Skin epidermis (tissue), 12 donors: ENCODE measurements at regions not wholly inside any gene's neighbourhood (a gene's known extent, or its start where the extent isn't known, plus 50 kb on each side); places are given as distances from the start of the nearest gene placed in this dataset.

Source experiments
- H3K27ac ChIP-seq, 21 experiments: fragments of 200-600 bp; sonication (generic) in 11 of 21; one replicate each; pipeline ENCODE4 v1.5.0; 2020; ENCODE audit warnings: mild to moderate bottlenecking in 3 of 21, inconsistent platforms in 2 of 21, moderate library complexity in 2 of 21
- H3K4me3 ChIP-seq, 7 experiments: fragments of 200-600 bp; sonication (generic) in 2 of 7; one replicate each; pipeline ENCODE4 v1.5.0; 2020; ENCODE audit warnings: inconsistent platforms in 2 of 7, mild to moderate bottlenecking in 2 of 7, moderate library complexity in 1 of 7

DNA sequence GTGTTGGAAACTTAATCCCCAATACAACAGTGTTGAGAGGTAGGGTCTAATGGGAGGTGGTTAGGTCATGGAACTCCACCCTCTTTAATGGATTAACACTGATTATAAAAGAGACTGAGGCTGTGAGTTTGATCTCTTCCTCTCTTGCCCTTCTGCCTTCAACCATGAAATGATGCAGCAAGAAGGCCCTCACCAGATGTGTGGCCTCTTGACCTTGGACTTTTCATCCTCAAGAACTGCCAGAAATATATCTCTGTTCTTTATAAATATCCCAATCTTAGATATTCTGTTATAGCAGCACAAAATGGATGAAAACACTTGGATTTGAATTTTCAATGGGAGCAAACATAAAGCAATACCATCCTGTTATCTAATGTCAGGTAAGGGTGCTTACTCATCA lies 67.6 kb downstream of the NMUR2 start:
- Histone ChIP-seq H3K27ac (no peak overlapping the region), H3K4me3 (no peak overlapping the region)

DNA sequence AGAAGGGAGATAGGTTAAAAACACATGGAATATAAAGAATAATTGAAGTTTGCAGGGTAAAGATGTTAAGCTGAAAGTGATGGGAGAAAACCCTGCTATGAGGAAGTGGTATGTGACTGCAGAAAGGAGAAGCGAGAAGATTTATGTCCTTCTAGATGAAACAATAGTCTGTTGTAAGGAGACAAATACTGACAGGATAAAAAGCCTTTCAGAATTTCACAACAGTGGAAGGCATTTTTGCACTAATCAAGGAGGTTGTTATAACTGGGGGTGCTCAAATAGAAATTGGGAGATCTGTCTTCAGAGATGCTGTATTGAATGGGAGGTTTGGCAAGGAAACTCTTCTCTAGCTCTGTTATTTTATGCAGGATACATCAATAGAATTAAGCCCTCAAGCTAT lies 69.6 kb downstream of the NMUR2 start:
- H3K27ac ChIP-seq: no peak overlapping the region
- no peak overlapping the region for H3K4me3 ChIP-seq

DNA sequence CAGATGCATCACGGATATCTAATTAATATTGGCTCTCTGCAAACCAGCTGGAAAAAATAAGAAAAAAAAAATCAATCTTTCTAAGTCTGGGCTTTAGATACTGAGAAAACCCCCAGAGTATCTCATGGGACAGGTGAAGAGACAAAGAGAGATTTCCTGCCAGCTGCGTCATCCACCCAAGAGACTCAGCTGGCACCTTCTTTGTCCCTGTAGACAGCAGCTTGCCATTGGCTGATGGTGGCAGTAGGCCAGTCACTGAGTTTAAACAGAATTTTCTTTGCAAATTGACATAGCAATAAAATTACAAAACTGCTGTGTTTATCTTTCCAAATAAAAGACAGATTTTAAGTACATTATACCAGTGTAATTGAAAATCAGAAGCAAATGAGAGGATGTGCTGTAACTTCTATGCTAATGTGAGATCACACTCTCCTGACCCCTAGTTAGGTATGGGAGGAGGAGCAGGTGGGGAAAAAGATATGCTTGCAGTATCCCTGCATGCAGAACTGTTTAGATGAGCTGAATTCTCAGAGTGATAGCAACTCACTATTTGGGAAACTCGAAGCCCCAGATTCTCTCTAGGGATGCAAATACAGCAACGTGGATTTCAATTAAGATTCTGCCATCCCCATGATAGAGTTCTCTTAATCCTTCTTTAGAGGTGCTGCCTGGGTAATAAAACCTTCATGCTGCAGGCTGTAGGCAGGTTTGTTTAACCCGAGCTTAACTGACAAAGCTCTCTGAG lies 72.2 kb downstream of the NMUR2 start:
- H3K27ac ChIP-seq: no peak overlapping the region
- no peak overlapping the region for H3K4me3 ChIP-seq

DNA sequence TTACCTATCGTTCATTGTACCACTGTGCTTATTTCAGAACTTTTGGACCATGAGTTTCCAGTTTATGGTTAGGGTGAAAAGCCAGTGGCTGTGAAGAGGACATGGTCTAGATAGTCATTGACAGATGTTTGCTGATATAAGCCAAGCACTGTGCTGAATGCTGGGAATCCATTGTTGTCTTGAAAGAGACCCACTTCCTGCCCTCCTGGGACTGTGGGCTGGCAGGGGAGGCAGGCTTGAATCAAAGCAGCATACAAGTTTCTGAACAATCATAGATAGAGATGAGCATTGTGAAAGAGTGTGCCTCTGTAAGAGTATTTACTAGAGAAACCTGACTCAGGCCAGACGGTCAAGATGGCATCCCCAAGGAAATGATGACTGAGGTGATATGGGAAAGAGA lies 73.4 kb downstream of the NMUR2 start:
- Histone ChIP-seq H3K4me3 (no peak overlapping the region), H3K27ac (no peak overlapping the region)

DNA sequence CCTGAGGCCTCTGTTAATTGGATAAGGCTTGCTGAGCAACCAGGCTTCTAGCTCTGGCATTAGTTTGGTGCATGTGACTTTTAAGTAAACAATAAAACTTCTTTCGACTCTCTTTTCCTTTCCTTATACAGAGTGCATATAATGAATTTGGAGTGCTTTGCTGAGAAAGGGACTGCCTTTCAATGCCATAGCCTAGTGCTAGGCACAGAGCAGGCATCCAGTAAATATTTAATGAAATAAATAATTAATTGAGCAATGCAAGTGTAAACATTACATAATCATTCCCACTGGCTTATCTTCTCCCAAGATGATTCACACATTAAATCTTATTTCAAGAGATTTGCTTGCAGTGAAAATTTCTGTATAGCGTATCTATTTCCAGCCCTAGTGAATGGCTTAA lies 74.1 kb downstream of the NMUR2 start:
- H3K4me3 ChIP-seq: no peak overlapping the region
- no peak overlapping the region for H3K27ac ChIP-seq

DNA sequence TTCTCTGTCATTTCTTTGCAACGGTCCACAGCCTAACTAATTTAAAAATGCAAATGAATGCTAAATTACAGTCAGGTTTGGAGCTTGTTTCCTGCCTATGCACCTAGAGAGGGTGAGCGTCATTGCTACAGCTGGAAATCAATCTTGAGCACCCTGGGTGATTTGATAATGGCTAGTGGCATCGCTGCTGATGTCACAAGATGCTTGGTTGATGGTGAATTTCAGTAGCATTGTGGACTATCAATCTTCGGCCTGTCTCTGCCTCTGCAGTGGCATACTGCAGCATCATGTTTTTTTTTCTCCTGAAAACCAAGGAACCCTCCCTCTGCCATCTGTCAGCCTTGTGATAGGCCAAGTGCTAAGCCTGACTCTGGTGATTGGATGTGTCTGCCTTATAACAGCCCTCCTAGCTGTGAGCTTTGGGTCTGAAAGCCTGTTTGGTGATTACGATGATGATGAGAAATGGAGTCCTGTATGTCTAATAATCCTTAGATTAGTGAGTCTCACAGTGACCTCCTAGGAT lies 75.3 kb downstream of the NMUR2 start:
- Histone ChIP-seq H3K27ac (no peak overlapping the region), H3K4me3 (no peak overlapping the region)

DNA sequence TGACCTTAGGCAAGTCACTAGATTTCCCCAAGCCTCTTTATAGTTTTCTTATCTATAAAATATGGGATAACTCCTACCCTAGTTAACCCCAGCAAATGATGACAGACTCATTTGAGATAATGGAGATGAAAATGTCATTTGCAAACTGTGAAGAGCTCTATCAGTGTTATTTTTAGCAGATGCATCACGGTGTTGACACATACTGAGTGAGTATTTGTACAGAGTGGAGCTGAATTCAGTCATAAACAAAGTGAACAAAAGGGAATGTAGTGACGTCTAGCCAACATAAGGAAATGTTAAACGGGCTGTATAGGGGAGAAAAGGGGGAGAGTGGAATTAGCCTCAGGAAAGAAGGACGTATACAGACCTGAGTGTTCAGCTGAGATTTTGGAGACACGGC lies 75.9 kb downstream of the NMUR2 start:
- no peak overlapping the region for H3K4me3 ChIP-seq
- no peak overlapping the region for H3K27ac ChIP-seq

DNA sequence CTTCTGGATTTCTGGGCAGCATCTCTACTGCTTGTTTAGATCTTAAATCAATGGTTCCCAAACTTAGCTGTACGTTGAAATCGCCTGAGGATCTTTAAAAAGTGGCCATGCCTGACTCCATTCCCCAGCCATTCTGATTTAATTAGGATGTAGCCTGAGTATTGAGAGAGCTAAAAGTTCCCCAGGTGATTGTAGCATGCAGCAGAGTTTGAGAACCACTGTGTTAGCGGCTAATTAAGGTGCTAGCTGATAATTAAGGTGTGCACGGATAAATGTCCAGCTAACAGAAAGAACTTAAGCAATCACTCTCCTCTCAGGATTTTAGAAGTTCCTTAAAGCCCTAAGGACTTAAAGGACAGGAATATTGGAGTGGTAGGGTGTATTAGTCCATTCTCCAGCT lies 89.1 kb downstream of the NMUR2 start:
- H3K4me3 ChIP-seq: no peak overlapping the region
- H3K27ac ChIP-seq: no peak overlapping the region

DNA sequence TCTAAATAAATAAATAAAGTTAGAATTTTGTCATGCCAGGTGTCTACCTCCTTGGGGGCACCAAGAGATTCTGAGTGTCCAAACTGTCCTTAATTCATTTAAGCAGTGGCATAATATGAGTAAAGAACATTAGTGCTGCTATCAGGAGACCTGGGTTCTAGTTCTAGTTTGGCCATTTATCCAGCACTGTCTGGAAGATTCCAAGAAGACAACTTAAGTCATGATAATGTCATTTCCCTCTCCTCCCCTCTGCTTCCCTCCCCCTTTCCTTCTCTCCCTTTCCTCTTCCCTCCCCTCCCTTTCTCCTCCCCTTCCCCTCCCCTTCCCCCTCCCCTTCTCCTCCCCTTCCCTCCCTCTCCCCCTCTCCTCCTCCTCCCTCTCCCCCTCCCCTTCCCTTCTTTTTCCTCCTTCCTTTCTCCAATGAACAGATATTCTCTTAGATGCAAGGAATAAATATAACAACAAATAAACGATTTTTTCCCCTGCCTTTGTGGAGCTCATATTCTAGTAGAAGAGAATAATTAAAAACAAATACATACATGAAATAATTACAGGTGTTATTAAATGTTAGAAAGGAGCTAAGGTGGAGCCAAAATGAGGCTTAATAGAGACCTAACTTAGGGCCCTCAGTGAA lies 90.8 kb downstream of the NMUR2 start:
- Histone ChIP-seq H3K4me3 (no peak overlapping the region), H3K27ac (no peak overlapping the region)

DNA sequence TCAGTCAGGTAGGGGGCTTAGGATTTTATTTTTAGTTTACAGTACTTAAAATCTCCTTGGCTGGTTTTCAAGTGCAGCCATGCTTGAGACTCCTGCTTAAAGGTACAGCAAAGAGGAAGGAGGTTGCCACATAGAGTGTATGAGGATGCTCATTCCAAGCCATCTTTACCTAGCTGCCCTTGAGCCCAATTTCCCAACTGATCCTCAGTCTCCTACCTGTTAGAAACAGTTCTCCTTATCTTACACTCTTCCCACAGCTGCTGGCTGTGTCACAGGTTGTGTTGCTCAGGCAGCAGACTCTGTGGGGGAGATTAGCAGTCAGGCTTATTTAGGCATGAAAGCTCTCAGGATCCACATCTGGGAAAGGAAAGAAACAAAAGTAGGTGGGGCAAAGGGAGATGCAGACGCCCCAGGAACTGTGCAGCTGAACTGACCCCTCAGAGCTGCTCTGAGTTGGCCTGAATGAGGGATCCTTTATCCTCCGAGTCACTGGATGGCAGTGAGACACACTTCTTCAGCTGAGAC lies 95.1 kb downstream of the NMUR2 start:
- no peak overlapping the region for H3K4me3 ChIP-seq

DNA sequence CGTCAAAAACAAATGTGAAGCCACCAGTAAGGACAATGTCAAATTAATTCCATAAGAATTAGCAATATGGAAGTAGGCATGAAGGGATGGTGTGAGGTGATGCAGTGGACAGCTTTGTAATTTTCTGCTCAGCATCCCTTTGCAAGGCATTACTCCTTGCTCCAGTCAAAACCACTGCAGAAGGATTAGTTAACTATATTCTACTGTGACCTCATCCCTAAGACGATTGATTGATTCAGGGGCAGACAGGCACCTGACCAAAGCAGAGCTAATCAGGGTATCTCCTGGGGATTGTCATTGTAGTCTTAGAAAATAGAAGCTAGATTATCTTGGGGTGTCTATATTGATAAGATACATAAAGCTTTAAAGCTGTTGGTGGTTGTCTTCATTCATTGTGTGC lies 98.7 kb downstream of the NMUR2 start:
- H3K27ac ChIP-seq: no peak overlapping the region
- H3K4me3 ChIP-seq: no peak overlapping the region

More for the DNA sequence above, 95.1 kb downstream of the NMUR2 start:
- H3K27ac ChIP-seq: no peak overlapping the region

DNA sequence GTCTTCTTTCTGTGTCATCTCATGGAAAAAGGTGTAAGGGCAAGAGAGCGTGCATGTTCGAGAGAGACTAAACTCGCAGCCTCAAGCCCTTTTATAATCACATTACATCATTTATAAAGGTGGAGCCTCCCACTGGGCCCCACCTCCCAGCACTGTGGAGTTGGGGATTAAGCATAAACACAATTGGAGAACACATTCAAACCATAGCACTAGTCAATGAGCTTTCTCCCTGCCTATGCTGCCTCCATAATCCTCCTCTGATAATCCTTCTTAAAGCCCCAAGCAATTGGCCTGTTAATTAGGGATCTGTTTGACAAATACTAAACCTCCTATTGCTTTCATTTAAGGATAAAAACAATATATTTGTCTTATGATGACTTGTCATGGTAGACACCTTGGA lies 99.6 kb downstream of the NMUR2 start:
- no peak overlapping the region for H3K4me3 ChIP-seq
- H3K27ac ChIP-seq: no peak overlapping the region

DNA sequence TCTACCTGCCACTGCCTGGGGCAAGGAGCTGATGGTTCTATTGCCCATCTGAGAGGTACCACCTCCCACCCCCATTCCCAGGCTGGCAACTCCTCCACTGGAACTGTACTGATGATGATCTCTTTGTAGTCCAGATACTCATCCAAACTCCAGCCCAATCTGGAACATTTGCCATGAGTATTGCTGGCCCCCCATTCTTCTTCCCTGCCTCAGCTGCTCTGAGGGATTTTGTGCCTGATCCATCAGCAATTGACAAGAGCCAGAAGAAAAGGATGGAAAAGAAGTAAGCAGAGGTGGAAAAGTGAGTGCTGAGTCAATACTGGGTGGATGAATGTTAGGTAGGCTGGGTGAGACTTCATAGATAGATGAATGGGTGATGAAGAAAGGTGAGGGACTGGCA lies 101.2 kb downstream of the NMUR2 start:
- Histone ChIP-seq H3K4me3 (no peak overlapping the region), H3K27ac (no peak overlapping the region)

DNA sequence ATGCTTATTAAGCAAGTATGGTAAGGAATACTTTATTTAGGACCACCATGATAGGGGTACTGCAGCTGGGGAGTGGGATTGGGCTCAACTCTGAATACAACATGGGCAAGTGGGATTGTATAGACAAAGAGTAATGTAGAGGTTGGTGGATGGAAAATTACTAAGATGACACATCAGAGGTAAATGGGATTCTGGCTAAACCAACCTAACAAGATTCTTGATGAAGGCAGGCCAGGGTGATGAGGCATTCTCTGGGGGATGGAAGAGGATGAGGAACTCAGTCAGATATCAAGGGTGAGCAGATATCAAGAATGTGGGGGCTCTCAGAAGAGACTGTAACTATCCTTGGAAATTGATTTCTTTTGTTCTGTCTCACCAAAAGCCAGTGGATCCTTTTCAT lies 107.2 kb downstream of the NMUR2 start:
- no peak overlapping the region for H3K27ac ChIP-seq
- no peak overlapping the region for H3K4me3 ChIP-seq

DNA sequence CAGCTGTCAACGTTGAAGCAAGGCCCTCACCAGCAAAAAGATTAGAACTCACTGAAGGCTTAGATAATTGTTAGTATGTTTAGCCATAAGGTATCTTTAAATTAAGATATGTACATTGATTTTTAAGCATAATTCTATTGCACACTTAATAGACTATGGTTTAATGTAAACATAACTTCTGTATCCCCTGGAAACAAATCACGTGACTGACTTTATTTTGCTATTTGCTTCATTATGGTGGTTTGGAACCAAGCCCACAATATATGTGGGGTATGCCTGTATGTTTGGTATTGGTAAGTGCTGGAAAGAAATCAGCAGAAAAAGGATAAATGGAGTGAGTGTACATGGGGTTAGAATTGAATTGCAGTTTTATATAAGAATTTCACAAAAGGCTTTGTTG lies 111.9 kb downstream of the NMUR2 start:
- no peak overlapping the region for H3K27ac ChIP-seq
- H3K4me3 ChIP-seq: no peak overlapping the region

DNA sequence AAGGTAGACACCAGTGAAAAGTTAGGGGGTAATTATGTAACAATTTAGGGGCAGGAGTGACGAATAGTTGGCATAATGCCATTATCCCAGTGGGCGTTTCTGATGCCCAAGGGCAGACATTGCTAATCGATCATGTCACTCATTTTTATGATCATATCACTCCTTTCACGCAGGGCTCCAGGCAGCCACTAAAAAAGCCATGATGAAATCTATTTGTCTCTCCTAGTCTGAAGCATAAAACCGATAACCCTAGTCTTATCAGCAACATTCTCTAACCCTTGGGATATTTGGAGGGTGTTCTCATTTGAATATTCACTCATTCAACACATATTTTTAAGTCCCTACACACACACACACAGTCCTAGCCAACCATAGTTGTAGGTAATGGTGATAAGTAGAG lies 114.9 kb downstream of the NMUR2 start:
- no peak overlapping the region for H3K27ac ChIP-seq
- H3K4me3 ChIP-seq: no peak overlapping the region

DNA sequence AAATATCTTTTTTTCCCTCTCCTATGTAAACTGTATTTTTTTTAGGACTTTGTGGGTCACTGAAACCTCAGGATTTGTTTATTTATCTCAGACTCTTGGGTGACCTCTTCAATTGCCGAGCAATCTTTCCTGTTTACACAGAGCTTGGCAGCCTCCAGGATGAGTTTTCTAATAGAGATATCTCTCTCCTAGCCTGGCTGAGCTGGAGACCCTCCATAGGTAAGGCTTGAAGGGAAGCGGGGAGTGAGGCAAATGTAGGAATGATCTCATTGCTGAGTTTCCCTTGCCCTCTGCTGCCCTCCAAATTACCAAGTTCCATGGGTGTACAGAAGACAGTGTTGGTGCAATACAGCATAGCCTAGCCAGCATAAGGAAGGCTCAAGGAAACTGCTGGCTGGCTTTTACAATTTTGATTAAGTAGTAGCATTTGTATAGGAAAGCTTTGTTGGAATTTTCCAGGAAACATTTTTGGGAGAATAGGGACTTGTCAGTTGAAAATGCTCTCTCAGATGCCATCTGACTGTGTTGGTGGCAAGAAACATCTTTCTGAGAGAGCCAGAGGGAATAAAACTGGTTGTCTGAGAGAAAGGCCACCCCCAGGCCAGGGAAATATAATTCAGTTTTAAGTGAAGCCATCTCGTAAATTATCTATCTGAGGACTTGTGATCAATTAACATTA lies 116.0 kb downstream of the NMUR2 start:
- H3K27ac ChIP-seq: no peak overlapping the region
- no peak overlapping the region for H3K4me3 ChIP-seq

DNA sequence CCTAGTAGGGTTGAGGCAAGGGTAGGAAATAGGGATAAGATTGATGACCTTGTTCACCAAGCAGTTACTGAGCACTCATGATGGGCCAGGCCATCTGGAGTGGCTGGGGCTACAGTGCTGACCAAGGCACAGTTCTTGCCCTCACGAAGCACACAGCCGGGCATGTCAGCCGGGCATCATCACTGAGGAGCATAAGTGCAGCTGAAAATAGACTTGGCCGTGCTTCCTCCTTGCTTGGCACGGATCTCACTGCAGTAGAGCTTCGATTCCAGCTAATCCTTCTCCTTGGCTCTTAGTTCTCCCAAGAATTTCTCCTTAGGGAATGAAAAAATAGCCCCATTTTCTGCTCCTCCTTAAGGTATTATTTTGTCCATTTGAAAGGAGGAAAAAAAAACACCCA lies 116.6 kb downstream of the NMUR2 start:
- Histone ChIP-seq H3K4me3 (no peak overlapping the region), H3K27ac (no peak overlapping the region)

DNA sequence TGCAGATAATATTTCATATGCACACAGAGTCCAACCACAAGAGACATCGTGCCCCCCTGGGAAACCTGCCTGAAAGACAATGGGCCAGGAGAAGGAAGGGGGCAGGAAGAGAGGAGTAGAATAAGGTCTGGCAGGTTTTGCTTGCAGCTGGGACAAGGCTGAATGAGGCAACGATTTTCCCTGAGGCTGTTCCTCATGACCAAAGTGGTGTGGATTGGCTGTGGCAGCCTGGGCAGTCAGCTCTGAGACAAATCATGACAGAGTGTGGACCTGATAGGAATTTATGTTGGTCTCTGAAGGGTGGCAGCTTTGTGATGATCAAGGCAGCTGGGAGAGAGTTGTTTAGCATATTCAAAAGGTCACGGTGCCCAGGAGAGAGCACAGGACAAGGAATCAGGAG lies 119.3 kb downstream of the NMUR2 start:
- H3K27ac ChIP-seq: no peak overlapping the region
- no peak overlapping the region for H3K4me3 ChIP-seq

DNA sequence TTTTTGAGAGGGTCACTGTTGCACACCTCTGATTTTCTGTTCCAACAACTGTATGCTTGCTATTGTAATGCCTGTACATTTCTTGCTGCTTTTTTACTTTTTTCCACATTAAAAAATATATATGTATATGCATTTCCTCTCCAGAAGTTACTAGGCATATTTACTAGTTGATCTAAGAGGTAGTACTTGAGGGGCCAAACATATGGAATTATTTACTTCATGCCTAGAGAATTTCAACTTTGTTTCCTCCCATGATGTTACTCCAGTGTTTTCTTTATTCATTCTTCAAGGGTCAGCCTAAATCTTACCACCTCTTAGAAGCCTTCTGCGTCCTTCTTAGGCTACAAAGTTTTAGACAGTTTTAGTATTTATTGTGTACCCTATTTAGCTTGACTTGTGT lies 122.7 kb downstream of the NMUR2 start:
- Histone ChIP-seq H3K4me3 (no peak overlapping the region), H3K27ac (no peak overlapping the region)

DNA sequence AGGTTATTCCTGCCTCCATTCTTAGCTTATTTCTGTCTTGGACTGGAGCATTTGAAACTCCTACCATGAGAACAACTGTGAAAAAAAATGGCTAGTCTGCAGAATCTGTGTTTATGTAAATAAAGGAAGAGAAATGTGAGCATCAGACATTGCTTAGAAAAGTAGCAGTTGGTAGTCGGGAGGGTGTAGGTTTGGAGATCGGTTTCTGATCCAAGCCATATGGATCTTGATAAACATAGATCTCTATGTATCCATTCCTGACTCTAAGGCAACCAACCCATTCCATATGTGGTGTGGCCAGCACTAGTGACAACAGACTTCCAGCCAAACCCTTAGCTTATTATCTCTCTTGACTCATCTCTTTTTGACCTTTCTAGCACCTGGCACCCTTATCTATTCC lies 127.1 kb downstream of the NMUR2 start:
- no peak overlapping the region for H3K4me3 ChIP-seq
- H3K27ac ChIP-seq: no peak overlapping the region
